HG02981 (cell line): ENCODE measurements at regions not wholly inside any gene's neighbourhood (a gene's known extent, or its start where the extent isn't known, plus 50 kb on each side); places are given as distances from the start of the nearest gene placed in this dataset.
"Not testable (repeated sequence)": the region's sequence is repeated elsewhere in the genome, so short reads cannot be mapped to it uniquely, and the experiment has no call there.

Experiments
- ATAC-seq: cut with Tn5 transposase; IDR thresholded peaks from one replicate; pipeline ENCODE4 v1.9.1; 2021; ENCODE audit warnings: mild to moderate bottlenecking, moderate library complexity; ENCODE audit not compliant: unreplicated experiment

DNA sequence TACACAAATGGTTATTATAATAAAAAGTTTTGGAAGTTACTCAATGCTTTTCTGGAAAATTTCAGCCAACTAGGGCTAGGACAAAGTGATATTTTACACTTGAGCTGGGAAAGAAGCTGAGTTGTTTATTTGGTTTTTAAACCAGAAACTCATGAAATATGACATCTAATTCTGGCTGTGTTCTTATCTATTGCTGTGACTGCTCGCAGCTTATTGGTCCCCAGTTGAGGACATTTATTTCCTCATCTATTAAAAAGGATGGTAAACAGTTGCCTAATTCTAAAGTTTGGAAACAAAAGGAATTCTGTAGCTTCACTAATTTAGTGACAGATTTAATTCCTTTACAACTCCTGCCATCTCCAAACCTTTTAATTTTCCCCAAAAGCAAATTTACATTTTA, 487.6 kb upstream of the IL12A start:
- no peak for ATAC-seq

DNA sequence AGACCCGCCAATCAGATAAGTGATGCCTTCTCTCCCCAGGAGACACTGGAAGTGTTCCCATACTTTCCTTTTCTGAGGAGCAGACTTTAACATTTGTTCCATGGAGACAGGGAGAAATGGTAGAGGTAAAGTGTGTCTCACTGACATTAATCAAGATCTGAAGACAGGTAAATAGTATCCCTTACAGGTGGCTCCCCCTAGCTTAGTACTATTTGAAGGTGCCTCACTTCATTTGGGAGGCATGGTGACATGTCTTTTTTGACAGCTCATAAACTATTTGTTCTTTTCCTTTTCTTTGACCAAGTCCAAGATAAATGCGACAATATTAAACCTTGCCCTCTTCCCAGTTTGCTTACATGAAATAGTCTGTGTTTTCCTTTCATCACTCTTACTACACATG, 485.6 kb upstream of the IL12A start:
- ATAC-seq = no peak

DNA sequence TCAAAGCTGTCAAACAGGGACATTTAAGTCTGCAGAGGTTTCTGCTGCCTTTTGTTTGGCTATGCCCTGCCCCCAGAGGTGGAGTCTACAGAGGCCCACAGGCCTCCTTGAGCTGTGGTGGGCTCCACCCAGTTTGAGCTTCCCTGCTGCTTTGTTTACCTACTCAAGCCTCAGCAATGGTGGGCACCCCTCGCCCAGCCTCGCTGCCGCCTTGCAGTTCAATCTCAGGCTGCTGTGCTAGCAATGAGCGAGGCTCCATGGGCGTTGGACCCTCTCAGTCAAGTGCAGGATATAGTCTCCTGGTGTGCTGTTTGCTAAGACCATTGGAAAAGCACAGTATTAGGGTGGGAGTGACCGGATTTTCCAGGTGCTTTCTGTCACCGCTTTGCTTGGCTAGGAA, 477.6 kb upstream of the IL12A start:
- ATAC-seq = not testable (repeated sequence)

DNA sequence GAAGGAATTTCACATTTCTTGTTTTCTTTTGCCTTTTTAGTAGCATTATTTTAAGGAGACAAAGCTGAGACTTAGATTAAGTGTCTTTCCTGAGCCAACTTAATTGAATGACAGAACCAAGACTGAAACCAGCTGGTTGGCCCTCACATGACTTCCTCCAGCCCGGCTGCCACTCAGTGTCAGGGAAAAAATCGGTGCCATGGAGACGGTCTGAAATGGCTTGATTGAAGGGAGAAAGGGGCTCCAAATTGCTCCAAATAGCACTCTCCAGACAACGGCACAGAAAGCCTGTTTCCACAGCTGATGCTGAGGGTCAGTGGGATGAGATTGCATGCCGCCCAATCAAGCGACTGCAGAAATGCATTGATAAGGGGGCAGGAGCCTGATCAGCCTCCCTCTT, 475.2 kb upstream of the IL12A start:
- no peak for ATAC-seq

DNA sequence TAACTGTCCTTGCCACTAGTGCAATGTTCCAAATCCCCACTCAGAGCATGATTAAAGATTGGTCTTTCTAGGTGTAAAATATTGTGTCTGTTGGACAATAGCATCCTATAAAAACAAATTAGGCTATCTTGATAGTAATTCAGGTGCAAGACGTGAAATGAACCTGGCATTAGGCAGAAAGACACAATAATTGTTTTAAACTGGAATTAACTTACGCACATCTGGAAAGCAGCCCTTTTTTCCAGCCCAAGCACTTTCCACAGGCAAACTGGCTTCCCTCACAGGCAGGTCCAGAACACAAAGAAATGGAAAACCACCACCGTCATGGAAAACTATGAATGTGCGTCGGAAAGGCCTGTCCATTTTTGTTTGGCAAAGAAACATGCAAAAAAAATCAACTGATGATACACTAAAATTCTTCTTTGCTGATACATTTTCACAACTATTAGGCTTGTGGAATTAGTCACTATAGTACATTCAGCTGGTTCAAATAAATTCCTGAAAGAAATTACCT, 474.7 kb upstream of the IL12A start:
- ATAC-seq = no peak

DNA sequence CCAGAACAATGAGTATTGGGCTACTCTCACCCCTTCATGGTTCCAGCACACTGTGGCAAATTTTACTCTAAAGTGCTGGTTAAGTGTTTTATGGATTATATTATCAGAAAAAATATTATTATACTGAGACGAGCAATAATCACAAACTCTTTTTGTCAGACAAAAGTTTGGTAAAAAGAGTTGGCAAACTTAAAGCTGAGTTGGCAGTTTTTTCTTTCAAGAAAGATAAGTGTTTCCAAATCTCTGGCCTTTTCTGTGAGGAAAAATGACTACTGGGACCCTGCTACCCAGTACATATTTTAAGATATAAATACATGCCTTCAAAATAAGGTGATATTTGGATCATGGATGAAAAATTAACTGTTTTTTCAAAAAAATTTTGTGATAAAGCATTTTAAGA, 471.5 kb upstream of the IL12A start:
- no peak for ATAC-seq

DNA sequence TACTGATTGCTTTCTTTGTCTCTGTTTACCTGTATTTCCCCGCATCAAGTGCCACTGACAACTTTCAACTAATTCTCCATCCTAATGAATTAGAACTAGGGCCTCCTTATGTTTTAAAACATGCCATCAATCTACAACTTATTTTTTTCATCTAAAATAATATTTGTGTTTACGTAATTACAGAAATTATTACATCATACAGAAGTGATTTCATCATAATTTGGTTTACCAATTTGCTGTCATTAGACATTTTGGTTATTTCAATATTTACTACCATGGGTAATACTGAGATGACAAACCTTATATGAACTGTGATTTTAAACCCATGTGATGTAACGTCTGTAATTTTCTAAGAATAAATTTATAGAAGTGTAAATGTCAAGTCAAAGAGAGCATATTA, 468.0 kb upstream of the IL12A start:
- ATAC-seq = no peak

DNA sequence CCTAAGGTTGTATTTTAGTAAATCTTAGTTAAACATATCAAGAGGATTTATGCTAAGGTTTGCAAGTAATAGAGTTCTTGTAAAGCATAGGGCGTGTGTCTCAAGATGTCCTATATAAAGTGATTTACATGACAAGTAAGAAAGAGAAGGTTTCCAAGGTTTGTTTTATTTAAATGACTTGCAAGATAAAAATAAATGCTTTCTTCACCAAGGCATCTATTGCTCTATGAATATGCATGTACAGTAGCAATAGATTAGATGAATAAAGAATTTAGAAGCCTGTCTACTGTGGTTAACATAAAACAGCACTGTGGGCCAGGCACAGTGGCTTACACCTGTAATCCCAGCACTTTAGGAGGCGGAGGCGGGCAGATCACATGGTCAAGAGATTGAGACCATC, 466.4 kb upstream of the IL12A start:
- no peak for ATAC-seq

DNA sequence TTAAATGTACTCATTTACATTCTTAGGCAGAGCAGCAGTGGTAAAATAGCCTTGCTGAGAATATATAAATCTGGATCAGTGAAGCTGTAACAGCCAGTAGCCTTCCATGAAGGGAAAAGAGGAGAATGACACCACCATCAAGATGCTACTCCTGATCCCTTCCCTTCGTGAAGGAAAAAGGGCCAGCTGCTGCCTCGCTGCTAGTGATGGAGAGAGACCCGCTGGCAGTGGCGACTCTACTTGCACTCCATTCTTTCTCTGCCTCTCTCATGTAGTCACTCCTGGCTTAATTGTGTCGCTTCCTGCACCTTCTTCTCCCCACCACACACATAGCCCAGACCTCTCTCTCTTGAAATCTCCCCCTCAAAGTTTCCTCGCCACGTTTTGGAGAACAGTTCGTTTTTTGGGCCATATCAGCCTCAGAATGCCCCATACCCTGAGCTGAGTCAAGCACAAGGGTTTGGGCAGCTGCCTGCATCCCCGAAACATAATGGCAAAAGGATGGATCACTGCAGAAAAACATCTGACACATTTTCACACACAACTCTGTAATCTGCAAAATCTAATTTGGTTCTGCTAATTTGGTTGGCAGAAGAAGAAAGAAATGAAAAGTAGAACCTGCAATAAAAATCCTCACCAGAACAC, 460.3 kb upstream of the IL12A start:
- ATAC-seq = no peak

DNA sequence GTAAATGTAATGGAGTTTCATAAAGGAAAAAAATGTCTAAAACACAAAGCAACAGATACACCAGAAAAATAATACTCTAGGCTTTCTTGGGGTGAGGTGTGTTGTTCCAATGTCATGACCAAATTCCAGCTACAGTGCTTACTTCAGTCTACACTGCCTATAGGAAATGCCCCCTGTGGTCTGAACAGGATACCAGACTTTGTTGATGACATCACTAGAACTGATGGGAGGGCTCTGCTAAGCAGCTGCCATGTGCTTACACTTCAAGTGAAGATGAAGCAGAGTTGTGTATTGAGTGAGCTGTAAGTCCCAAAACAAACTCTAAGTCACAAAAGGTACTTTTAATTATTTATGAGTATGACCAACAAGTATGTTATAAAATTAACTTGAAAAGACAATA, 456.1 kb upstream of the IL12A start:
- no peak for ATAC-seq

DNA sequence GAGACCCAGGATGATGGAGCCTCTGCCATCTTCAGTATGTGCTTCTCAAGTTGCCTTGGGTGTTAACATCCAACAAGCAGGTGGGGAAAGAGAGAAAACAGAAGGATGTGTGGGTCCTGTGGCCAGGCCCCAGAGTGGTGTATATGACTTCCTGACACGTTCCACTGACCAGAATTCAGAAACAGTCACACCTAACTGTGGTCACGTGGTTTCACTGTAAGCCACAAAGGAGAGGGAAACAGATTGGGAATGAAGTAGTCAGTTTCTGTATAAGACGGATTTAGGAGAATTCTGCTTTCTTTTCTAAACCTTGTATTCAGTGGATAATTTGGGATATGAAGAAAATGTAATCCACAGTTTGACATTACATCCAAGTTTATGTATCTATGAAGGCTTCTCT, 454.1 kb upstream of the IL12A start:
- no peak for ATAC-seq

DNA sequence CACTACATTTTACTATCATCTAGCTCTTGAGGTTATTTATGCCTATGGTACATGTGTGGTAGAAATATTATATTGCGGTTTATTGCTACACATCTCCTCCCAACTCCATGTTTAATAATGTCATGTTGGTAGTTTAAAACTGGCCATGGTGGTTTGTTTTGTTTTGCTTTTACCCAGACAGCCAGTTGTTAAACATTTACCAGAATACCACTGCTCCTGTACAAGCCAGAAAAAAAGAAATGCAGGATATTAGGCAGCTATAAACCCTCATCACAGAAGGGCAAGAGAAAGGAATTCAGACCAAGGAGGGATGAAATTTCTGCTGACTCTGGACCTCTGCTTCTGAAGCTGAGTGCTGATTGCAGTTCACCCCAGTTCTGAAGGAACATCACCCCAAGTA, 451.8 kb upstream of the IL12A start:
- ATAC-seq = no peak

DNA sequence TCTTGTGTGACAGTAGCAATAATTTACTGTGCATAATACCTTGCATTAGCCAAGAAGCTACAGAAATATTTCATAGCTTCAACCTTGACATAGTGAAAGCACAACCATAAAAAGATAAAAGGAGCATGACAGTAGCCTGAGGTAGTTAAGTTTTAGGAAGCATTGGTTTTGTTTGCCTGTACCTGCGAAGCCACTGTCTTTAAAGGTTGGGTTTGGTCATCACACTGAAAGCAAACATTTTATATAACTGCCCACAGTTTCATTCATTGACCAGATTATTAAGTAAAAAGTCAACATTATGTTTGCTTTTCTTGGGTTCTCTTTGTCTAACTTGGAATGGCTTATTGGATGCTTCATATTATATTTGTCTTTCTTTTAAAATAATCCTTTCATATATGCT, 450.1 kb upstream of the IL12A start:
- no peak for ATAC-seq

DNA sequence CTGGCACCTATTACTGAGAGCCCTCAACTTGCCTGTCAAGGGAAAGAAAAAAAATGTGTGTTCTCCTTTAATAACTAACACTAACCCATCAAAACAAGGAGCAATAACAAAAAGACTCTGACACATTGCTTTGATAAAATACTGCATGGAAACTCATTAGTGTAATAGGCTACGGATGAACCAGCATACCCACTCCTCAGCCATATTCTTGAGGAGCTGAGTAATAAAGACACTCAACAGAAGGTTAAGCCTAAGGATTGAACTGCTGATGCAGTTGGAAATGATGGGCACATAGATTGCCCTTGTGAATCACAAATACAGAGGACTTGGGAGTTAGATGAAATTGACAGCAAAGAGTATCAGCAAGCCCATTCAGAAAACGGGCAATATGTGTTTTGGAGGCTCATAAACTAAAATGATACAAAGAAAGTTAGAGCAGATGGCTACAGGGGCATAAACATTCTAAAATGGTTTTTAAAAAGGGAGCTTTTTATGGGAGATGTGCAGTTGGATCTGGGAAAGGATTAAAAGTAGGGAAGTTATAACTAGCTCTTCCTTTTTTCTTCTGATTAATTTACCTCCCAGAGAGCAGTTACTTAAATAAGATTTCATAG, 447.6 kb upstream of the IL12A start:
- no peak for ATAC-seq

DNA sequence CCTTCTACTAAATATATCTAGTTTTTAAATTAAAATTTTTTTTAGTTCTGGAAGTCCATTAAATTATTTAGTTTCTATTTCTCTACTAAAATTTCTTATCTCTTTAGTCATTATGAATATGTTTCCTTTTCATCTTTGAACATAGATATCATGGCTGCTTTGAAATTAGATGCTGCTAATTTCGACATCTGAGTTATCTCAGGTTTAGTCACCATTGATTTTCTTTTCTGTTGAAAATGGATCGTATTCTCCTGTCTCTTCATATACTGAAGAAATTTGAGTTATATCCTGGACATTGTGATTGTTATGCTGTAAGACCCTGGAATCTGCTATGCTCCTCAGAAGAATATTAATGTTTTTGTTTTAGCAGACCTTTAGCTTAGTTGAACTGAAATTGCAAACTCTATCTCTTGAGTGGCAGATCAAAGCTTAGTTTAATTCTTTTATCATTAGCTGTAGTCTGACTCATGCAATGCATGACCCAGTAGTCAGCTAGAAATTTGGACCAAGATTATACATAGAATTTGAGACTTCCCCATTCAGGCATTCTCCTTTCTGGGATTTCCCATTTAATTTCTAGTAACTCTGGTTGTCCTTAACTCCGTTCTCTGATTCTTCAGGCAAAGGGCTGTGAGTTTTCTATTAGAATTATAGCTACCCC, 439.8 kb upstream of the IL12A start:
- no peak for ATAC-seq

DNA sequence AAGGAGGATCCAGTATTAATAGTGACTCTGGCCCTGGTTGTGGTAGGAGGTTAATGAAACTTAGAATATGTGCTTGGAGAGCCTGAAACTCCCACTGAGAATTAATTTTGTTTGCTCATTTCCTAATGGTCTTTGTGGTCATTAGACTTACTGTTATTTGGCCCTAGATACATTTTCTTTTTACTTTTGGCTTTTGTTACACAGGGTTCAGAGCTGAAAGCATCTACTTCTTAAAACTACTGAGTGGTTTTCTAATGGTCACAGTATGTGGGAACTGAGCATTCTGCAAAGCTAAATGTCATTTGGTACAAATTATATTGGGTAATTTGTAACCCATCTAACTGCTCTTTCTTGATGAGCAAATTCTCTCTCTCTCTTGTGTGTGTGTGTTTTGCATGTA, 433.4 kb upstream of the IL12A start:
- ATAC-seq = no peak

DNA sequence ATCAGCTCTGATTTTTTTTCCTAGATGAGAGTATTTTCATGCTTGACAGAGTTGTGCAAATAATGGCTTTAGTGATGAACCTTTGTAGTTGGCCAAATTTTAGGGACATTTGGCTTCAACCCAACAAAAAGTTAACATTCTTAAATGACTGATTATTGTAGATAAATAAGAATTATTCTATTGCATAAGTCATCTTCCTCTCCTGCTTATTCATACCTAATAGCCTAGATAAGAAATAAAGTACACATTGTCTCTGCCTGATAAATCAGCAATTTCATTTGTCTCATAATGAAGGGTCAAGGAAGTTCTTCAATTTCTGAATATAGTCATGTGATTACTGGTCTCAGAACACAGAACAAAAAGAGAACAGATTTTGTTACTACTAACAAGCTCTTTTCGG, 428.9 kb upstream of the IL12A start:
- ATAC-seq = no peak

DNA sequence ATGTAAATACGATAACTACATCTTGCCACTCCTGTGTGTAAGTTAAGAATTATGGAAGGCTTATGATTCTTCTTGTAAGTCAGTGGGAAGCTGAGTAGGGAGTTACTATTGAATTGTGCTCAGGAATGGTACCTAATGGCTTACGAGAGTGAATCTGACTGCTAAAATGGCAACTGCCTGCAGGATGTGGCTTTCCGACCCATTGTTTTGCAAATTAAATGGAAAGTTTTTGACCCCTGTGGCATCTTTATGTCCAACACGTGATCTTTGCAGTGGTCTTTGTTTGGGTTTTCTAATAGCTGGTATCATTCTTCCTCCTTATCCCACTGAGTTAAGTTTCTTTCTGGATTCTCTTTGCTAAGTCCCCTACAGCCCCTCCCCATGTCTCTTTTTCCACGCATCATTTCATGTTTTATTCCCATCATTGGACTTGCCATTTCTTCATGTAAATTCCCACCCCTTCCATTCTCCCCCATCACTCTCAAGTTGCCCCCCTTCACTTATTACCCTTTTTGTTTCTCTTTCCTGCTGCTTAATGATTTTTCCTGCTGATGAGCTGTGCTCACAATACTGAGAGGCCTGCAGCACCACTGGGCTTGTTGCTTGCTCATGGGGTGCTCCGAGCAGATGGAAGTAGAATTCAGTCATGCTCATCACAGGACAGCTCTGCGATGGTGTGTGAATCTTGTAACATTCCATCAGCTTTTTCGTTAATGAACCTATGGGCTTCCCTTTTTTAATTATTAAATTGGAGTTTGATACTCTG, 428.2 kb upstream of the IL12A start:
- no peak for ATAC-seq

DNA sequence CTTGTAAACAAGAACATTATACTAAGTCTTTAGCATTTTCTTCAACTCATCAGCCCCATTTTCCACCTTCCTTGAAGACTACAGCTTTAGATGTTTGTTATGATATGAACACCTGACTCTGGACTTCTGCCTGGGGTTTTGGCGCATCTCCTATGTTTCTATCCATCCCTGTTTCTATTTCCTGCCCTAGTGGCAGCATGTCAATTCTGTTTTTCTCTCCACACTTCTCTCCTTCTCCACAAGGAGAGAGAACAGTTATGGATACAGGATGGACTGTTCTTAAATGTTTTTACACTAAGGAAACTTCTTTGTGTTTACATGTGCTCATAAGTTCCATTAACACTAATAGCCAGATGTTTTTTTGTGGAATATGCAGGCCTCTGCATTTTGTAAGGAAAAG, 423.3 kb upstream of the IL12A start:
- ATAC-seq = no peak

DNA sequence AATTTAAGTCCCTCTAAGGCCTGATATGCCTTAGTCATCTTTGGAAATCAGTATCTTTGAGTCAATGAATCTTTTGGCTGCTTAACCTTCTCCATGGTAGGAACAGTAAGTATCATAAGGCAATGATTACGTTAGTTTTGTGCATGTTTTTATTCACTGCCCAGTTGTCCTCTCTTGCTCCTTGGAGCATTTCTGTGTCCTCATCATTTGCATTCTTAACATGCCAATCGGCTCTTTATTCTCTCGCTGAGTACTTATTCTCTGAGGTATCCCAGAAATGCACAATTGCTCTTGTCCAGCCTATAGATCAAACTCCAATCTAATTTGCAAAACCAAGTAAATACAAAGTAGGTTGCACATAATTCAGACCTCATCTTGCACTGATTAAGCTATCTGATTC, 405.0 kb upstream of the IL12A start:
- no peak for ATAC-seq

DNA sequence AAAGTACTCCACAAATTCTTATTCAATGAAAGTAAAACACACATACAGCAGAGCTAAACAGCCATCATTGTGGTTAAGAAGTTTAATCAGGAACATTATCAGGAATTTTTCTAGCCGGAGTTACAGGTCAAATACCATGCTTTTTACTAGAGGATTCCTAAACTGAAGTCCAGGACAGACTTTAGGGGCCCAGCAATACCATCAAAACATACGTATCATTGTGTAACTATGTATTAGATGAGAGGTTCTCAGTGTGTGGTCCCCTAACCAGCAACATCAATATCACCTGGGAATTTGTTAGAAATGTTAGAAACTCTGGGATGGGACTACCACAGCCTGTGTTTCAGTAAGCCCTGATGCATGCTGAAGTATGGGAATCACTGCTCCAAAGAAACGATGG, 404.2 kb upstream of the IL12A start:
- no peak for ATAC-seq
